ENCODE measurements at regions not wholly inside any gene's neighbourhood (a gene's known extent, or its start where the extent isn't known, plus 50 kb on each side); places are given as distances from the start of the nearest gene placed in this dataset.

DNA sequence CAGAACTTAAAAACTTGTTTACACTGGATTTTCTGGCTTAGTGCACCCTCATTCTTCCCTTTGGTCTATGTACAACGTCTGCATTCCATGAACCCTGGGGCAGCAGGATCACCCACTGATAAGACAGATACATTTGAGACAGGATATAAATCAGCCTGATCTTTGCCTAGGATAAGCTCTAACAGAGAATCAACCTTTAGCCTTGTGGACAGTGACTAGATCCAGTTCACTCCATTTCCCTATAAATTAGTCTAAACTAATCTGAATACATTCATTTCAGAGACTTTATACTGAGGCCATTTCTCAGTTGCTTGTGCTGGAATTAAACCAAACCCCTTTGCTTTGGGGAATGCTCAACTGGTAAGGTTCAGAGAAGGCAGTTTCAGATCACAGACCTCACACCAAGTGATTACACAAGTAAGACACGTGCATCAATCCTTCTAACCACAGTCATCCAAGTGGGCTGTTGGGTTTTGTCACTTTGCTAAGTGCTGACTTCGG lies 639.8 kb upstream of the FZD8 start:
- H3K4me1 ChIP-seq (ENCODE audit: control insufficient read depth in 5 of 5, insufficient read depth in 5 of 5, low read length in 5 of 5), result peaks cover 0 to 15% (median 0%) of the 10 kb centered on the region in 5 donors
- no peak overlapping the region for H3K27ac ChIP-seq (ENCODE audit: low read depth in 1 of 2, low read length in 1 of 2)
- no peak for ATAC-seq (ENCODE audit: insufficient read depth, low FRiP score)
- no peak overlapping the region for H3K4me3 ChIP-seq
- no peak overlapping the region for H3K9ac ChIP-seq (ENCODE audit: insufficient read depth in 1 of 2, low read length in 2 of 2)
- H3K27me3 ChIP-seq (ENCODE audit: control insufficient read depth in 3 of 3, insufficient read depth in 3 of 3, low read length in 2 of 3), result no peaks in the 10 kb centered on the region
- TF ChIP-seq, protein P1, sequence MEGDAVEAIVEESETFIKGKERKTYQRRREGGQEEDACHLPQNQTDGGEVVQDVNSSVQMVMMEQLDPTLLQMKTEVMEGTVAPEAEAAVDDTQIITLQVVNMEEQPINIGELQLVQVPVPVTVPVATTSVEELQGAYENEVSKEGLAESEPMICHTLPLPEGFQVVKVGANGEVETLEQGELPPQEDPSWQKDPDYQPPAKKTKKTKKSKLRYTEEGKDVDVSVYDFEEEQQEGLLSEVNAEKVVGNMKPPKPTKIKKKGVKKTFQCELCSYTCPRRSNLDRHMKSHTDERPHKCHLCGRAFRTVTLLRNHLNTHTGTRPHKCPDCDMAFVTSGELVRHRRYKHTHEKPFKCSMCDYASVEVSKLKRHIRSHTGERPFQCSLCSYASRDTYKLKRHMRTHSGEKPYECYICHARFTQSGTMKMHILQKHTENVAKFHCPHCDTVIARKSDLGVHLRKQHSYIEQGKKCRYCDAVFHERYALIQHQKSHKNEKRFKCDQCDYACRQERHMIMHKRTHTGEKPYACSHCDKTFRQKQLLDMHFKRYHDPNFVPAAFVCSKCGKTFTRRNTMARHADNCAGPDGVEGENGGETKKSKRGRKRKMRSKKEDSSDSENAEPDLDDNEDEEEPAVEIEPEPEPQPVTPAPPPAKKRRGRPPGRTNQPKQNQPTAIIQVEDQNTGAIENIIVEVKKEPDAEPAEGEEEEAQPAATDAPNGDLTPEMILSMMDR (IDR thresholded peaks at IDR 0.05; ENCODE audit: control extremely low read depth, extremely low read depth), result no peak
- no peak for DNase-seq
- no peaks in the 10 kb centered on the region for H3K36me3 ChIP-seq (ENCODE audit: control insufficient read depth in 4 of 4, insufficient read depth in 4 of 4, low read length in 4 of 4)
- peaks cover 0 to 3% (median 1%) of the 10 kb centered on the region in 4 donors for H3K9me3 ChIP-seq (ENCODE audit: control insufficient read depth in 4 of 4, insufficient read depth in 3 of 4, low read length in 3 of 4)
- WGBS, 2 donors, result 61 to 74% methylated on average over 3 of the region's 3 CpGs

DNA sequence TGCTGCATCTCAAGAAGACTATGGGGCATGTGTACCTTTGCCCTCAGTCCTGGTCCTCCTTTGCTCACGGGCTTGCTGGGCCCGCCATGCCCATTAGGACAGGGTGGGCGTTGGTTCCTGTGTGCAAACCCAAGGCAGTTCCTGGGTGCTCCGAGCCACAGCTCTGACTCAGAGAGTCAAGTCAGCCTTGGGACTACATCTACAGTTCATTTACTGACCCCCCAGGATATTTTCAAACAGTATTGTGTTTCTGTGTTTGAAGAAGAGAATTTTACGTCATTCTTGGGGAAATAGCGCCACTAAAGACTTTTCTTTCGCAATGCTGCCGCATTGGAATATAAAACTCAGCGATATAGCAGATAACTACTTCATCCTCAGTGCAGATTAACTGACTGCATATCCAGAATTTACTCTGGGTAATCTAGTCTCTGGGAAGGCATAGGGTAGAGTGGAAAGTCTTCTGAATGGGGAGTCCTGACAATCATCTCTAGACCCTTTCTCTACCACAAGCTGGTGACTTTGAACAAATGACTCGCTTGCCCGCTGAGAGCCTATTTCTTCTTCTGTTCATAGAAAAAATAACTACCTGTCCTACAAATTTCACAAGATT lies 638.9 kb upstream of the FZD8 start:
- no peak for ATAC-seq (ENCODE audit: insufficient read depth, low FRiP score)
- no peak for DNase-seq
- WGBS, 2 donors, result 93 to 95% methylated on average over 11 of the region's 11 CpGs
- H3K36me3 ChIP-seq (ENCODE audit: control insufficient read depth in 4 of 4, insufficient read depth in 4 of 4, low read length in 4 of 4), result no peaks in the 10 kb centered on the region
- H3K4me1 ChIP-seq (ENCODE audit: control insufficient read depth in 5 of 5, insufficient read depth in 5 of 5, low read length in 5 of 5), result peaks cover 0 to 15% (median 0%) of the 10 kb centered on the region in 5 donors
- no peak overlapping the region for H3K9ac ChIP-seq (ENCODE audit: insufficient read depth in 1 of 2, low read length in 2 of 2)
- no peaks in the 10 kb centered on the region for H3K27me3 ChIP-seq (ENCODE audit: control insufficient read depth in 3 of 3, insufficient read depth in 3 of 3, low read length in 2 of 3)
- H3K9me3 ChIP-seq (ENCODE audit: control insufficient read depth in 4 of 4, insufficient read depth in 3 of 4, low read length in 3 of 4), result peaks cover 0 to 4% (median 1%) of the 10 kb centered on the region in 4 donors
- H3K27ac ChIP-seq (ENCODE audit: low read depth in 1 of 2, low read length in 1 of 2), result no peak overlapping the region
- TF ChIP-seq, protein P1 (IDR thresholded peaks at IDR 0.05; ENCODE audit: control extremely low read depth, extremely low read depth), result no peak
- H3K4me3 ChIP-seq, result no peak overlapping the region

DNA sequence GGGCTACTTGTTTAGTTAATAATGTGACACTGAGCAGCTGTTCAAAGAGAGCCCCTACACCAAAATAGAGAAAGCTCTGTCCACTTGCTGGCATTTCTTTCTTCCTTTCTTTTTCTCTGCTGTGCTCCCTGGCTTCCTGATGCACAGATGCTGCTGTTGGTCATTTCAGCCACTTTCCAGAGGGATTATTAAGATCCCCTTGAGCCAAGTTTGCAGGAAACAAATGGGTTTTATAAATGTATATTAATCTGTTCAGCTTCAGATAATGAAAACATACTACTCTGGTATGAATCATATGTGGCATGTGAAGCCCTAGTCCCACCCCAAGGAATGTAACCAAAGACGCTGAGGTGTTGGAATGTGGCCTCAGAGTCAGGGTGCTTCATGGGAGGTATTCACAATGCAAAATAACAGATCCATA lies 638.2 kb upstream of the FZD8 start:
- TF ChIP-seq, protein P1 (IDR thresholded peaks at IDR 0.05; ENCODE audit: control extremely low read depth, extremely low read depth), result no peak
- ATAC-seq (ENCODE audit: insufficient read depth, low FRiP score) (no peak), DNase-seq (peak in 2 of 3 donors; percentile 31 to 41)
- Histone ChIP-seq H3K4me1 (ENCODE audit: control insufficient read depth in 5 of 5, insufficient read depth in 5 of 5, low read length in 5 of 5) (peaks cover 0 to 15% (median 0%) of the 10 kb centered on the region in 5 donors), H3K36me3 (ENCODE audit: control insufficient read depth in 4 of 4, insufficient read depth in 4 of 4, low read length in 4 of 4) (no peaks in the 10 kb centered on the region), H3K27ac (ENCODE audit: low read depth in 1 of 2, low read length in 1 of 2) (no peak overlapping the region), H3K9me3 (ENCODE audit: control insufficient read depth in 4 of 4, insufficient read depth in 3 of 4, low read length in 3 of 4) (peaks cover 0 to 4% (median 1%) of the 10 kb centered on the region in 4 donors), H3K27me3 (ENCODE audit: control insufficient read depth in 3 of 3, insufficient read depth in 3 of 3, low read length in 2 of 3) (no peaks in the 10 kb centered on the region), H3K9ac (ENCODE audit: insufficient read depth in 1 of 2, low read length in 2 of 2) (no peak overlapping the region), H3K4me3 (no peak overlapping the region)
- WGBS, 2 donors, result 67 to 87% methylated on average over 1 of the region's 1 CpG
